ENCODE measurements at regions not wholly inside any gene's neighbourhood (a gene's known extent, or its start where the extent isn't known, plus 50 kb on each side); places are given as distances from the start of the nearest gene placed in this dataset.

GRCh38 chr7:42700406-42701327, 211.2 kb downstream of the C7orf25 start:
- no peak overlapping the region for H3K4me2 ChIP-seq (ENCODE audit: low read depth, low read length, poor library complexity, severe bottlenecking)
- no peaks in the 10 kb centered on the region for H3F3A ChIP-seq (ENCODE audit: insufficient read depth)
- no peak for TF ChIP-seq EZH2phosphoT487 (conservative IDR thresholded peaks at IDR 0.05; ENCODE audit: low read length)
- TF ChIP-seq, protein P1, sequence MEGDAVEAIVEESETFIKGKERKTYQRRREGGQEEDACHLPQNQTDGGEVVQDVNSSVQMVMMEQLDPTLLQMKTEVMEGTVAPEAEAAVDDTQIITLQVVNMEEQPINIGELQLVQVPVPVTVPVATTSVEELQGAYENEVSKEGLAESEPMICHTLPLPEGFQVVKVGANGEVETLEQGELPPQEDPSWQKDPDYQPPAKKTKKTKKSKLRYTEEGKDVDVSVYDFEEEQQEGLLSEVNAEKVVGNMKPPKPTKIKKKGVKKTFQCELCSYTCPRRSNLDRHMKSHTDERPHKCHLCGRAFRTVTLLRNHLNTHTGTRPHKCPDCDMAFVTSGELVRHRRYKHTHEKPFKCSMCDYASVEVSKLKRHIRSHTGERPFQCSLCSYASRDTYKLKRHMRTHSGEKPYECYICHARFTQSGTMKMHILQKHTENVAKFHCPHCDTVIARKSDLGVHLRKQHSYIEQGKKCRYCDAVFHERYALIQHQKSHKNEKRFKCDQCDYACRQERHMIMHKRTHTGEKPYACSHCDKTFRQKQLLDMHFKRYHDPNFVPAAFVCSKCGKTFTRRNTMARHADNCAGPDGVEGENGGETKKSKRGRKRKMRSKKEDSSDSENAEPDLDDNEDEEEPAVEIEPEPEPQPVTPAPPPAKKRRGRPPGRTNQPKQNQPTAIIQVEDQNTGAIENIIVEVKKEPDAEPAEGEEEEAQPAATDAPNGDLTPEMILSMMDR (IDR thresholded peaks at IDR 0.05; ENCODE audit: insufficient read depth, low read length, poor library complexity, severe bottlenecking), result no peak

GRCh38 chr7:42699380-42700178, 212.3 kb downstream of the C7orf25 start:
- Histone ChIP-seq H3K27ac (ENCODE audit: low read depth, low read length) (no peak overlapping the region), H3K9ac (ENCODE audit: low read length) (no peak overlapping the region), H3K4me2 (ENCODE audit: low read depth, low read length, poor library complexity, severe bottlenecking) (no peak overlapping the region), H3K9me3 (ENCODE audit: insufficient read depth, low read length) (no peaks in the 10 kb centered on the region), H3K36me3 (ENCODE audit: low read length) (no peaks in the 10 kb centered on the region), H3K79me2 (ENCODE audit: insufficient read depth, low read length) (no peaks in the 10 kb centered on the region), H2AFZ (ENCODE audit: low read depth, low read length, severe bottlenecking) (no peak overlapping the region), H4K20me1 (ENCODE audit: low read depth, low read length) (no peaks in the 10 kb centered on the region), H3K9me2 (replicated peaks; ENCODE audit: insufficient read depth, low read length) (no peaks in the 10 kb centered on the region), H3K4me3 (ENCODE audit: insufficient read depth, low read length, poor library complexity, severe bottlenecking) (no peak overlapping the region), H3K27me3 (ENCODE audit: low read length) (no peaks in the 10 kb centered on the region), H3F3A (ENCODE audit: insufficient read depth) (no peaks in the 10 kb centered on the region)
- TF ChIP-seq EZH2phosphoT487 (conservative IDR thresholded peaks at IDR 0.05; ENCODE audit: low read length), result no peak
- TF ChIP-seq, protein P1 (IDR thresholded peaks at IDR 0.05; ENCODE audit: insufficient read depth, low read length, poor library complexity, severe bottlenecking), result no peak

More at GRCh38 chr7:42700406-42701327, 211.2 kb downstream of the C7orf25 start:
- Histone ChIP-seq H2AFZ (ENCODE audit: low read depth, low read length, severe bottlenecking) (no peak overlapping the region), H3K27me3 (ENCODE audit: low read length) (no peaks in the 10 kb centered on the region), H3K9me3 (ENCODE audit: insufficient read depth, low read length) (no peaks in the 10 kb centered on the region), H3K79me2 (ENCODE audit: insufficient read depth, low read length) (no peaks in the 10 kb centered on the region), H3K4me3 (ENCODE audit: insufficient read depth, low read length, poor library complexity, severe bottlenecking) (no peak overlapping the region), H3K27ac (ENCODE audit: low read depth, low read length) (no peak overlapping the region), H4K20me1 (ENCODE audit: low read depth, low read length) (no peaks in the 10 kb centered on the region), H3K9me2 (replicated peaks; ENCODE audit: insufficient read depth, low read length) (no peaks in the 10 kb centered on the region), H3K9ac (ENCODE audit: low read length) (no peak overlapping the region), H3K36me3 (ENCODE audit: low read length) (no peaks in the 10 kb centered on the region)

DNA sequence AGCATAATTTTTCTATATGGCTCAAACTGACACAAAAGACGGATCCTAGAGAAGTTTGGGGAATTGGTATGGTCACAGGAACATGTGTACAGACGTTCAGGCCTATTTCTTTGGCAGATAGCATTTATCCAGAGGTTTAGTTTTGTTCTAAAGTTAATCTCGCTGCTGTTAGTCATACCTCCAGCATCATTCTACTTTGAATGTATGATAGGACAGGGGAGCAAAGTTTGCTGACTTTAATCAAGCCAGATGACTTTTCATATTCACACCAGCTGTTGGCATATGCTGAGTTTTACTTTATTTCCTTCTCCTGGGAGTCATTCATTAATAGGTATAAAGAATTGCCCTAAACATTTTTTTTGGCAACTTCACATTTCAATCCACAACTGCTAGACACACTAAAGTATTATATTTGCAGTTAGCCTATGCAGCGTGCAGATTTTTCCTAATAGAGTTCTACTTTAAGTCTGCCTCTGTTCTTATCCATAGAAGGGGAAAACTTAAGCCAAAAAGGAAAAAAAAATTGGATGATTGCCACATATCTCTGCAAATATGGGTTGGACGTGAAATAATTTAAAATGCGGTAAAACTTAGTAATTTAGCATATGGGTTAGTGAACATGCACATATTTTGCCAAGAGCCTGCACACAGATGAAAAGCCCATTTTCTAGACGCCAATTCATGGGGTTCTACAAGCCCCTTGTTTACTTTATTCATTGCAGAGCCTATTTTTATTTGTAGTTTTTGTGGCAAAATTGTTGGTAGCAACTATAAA, 213.1 kb downstream of the C7orf25 start:
- no peaks in the 10 kb centered on the region for H4K20me1 ChIP-seq (ENCODE audit: low read depth, low read length)
- H3K9ac ChIP-seq (ENCODE audit: low read length), result no peak overlapping the region
- TF ChIP-seq EZH2phosphoT487 (conservative IDR thresholded peaks at IDR 0.05; ENCODE audit: low read length), result no peak
- TF ChIP-seq, protein P1 (IDR thresholded peaks at IDR 0.05; ENCODE audit: insufficient read depth, low read length, poor library complexity, severe bottlenecking), result no peak
- no peaks in the 10 kb centered on the region for H3K9me2 ChIP-seq (replicated peaks; ENCODE audit: insufficient read depth, low read length)
- no peaks in the 10 kb centered on the region for H3K27me3 ChIP-seq (ENCODE audit: low read length)
- H3K9me3 ChIP-seq (ENCODE audit: insufficient read depth, low read length), result no peaks in the 10 kb centered on the region
- no peaks in the 10 kb centered on the region for H3K36me3 ChIP-seq (ENCODE audit: low read length)
- H3K79me2 ChIP-seq (ENCODE audit: insufficient read depth, low read length), result no peaks in the 10 kb centered on the region
- H3K4me3 ChIP-seq (ENCODE audit: insufficient read depth, low read length, poor library complexity, severe bottlenecking), result no peak overlapping the region
- no peak overlapping the region for H3K27ac ChIP-seq (ENCODE audit: low read depth, low read length)
- H3F3A ChIP-seq (ENCODE audit: insufficient read depth), result no peaks in the 10 kb centered on the region
- no peak overlapping the region for H2AFZ ChIP-seq (ENCODE audit: low read depth, low read length, severe bottlenecking)
- H3K4me2 ChIP-seq (ENCODE audit: low read depth, low read length, poor library complexity, severe bottlenecking), result no peak overlapping the region

Measured in SU-DHL-6 (cell line).